ENCODE measurements at regions not wholly inside any gene's neighbourhood (a gene's known extent, or its start where the extent isn't known, plus 50 kb on each side); places are given as distances from the start of the nearest gene placed in this dataset.
"Not testable (repeated sequence)": the region's sequence is repeated elsewhere in the genome, so short reads cannot be mapped to it uniquely, and the experiment has no call there.

DNA sequence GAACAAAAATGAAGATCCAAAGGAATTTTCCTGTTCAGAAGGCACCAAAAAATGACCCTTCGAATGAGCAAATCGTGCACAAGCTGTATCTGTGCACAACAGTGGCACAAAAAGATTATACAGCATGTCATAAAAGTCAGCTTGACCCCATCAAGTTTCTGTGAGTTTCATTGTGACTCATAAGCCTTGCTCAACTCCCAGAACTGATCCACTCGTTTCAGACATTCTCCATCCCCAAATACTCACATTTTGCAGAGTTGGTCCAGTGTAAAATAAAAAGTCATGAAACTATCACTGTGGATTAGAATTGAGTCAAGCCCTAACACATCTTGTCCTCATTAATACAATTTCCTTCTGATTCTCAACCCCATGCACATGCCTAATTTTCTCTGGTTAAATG, 174.7 kb upstream of the PKN2 start:
- ATAC-seq: no peak

DNA sequence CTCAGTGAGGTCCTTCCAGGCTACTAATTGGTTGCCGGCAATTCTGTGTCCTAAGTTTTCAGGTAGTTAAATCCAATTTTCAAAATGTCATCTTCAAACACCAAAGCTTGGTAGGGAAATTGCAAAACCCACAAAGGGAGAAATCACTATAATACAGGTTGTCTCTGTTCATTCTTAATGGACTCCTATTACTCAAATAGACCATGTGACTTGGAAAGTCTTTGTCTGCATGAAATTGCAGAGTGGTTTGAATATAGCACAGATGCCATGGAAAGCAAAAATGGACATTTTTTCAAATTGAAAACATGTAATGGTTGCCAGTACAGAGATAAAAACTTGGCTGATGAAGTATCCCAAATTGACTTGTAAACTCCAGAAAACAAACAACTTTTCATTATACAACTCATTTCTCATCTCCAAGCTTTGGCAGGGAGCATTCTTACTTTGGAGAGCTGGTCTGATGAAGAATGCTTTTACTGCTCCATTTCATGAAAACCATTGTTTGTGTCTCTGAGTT, 169.5 kb upstream of the PKN2 start:
- ATAC-seq: no peak

DNA sequence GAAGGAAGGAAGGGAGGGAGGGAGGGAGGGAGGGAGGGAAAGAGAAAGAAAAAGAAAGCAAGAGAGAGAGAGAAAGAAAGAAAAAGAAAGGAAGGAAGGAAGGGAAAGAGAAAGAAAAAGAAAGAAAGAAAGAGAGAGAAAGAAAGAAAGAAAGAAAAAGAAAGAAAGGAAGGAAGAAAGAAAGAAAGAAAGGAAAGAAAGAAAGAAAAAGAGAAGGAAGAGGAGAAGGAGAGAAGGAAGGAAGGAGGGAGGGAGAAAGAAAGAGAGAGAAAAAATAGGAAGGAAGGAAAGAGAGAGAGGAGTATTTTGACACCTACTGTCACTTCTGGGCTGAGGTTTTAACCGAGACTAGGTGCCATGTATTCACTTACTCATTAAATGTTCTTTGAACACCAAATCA, 166.6 kb upstream of the PKN2 start:
- ATAC-seq: not testable (repeated sequence)

DNA sequence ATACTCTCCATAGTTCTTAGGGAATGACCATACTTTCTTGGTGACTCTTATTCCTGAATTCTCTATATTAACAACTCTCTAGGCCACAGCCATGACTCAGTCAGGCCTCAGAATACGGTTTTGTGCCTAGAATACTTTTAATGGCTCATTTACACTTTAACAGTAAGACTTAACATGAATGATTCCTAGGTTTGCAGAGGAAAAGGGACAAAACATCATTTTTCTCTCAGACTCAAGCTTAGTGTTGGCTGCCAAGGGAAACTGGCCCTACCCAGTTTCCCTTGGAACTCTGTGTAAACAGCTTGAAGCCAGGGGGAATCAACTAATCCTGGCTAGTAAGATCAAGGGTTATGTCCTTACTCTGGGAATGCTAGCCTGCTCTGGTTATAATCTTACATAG, 164.9 kb upstream of the PKN2 start:
- ATAC-seq: no peak

GRCh38 chr1:88523854-88524528, 160.1 kb upstream of the PKN2 start:
- no peak for ATAC-seq

- ATAC-seq: no peak
Observed at GRCh38 chr1:88526456-88526855, 157.6 kb upstream of the PKN2 start.

- no peak for ATAC-seq
Observed at GRCh38 chr1:88528792-88529191, 155.3 kb upstream of the PKN2 start.

GRCh38 chr1:88529581-88529980, 154.5 kb upstream of the PKN2 start:
- no peak for ATAC-seq

- no peak for ATAC-seq
Observed at GRCh38 chr1:88530246-88530645, 153.8 kb upstream of the PKN2 start.

GRCh38 chr1:88537787-88538186, 146.3 kb upstream of the PKN2 start:
- no peak for ATAC-seq

DNA sequence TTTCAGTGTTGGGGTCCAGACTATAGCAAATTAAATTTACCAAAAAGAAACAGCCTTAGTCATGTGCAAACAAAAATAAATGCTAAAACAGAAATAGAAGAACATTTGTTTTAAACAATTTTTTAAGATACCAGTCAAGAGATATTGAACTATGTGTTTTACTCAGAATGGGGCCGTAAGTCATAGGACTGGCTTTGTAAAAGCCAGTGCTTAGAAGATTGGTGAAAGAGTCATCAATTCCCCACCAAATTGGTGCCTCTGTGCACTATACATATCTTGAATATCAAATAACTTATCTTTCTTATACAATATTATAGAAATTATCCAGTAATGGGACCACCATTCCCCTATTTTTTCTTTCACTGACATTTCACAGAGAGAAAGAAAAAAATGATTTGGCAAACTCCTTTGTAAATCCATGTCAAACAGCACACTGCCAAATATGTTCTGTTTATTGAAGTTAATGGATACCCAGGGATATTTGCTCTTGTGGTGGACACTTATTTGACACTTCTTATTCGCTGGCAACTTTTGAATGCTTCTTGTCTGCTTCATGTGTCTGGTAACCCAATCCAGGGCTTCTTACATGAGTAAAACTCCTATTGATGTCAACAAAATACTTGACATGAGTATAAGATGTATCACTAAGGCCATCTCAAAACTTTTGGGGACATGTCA, 145.7 kb upstream of the PKN2 start:
- ATAC-seq: no peak

DNA sequence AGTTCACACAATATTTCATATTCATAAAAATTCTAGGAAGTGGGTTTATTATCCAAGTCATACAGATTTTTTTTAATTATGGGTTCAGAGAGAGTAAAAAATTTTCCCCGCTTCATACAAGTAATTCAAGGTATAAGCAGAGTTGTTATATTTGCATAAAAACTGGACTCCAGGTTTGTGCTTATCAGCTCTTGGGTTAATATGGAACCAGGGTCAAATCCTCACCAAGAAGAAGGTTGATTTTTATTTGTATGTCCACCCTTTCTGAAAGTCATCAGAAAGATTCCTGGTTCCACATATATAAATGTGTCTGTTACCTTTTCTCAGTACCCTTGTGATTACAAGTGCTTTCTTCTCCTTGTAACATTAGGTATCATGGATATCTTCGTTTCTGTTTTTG, 143.8 kb upstream of the PKN2 start:
- ATAC-seq: no peak

- no peak for ATAC-seq
Observed at GRCh38 chr1:88541596-88541995, 142.5 kb upstream of the PKN2 start.

DNA sequence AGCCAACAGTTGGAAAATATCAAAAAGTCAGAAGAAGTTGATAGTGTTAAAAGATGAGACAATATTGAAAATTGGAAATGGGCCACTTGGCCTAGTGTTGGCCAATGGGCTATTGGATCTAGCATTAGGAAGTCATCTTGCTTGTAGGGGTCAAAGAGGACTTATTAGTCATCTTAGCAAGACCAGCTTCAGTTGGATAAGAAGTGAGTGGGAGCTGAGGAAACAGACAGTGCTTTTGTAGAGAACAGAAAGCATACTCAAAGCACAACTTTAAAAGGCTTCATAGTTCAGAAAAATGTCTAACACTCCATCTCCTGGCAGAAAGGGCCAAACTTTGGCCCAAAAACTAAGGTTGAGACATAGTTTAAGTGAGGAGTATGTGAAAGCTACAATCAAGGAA, 139.9 kb upstream of the PKN2 start:
- no peak for ATAC-seq

GRCh38 chr1:88549536-88549935, 134.5 kb upstream of the PKN2 start:
- no peak for ATAC-seq

DNA sequence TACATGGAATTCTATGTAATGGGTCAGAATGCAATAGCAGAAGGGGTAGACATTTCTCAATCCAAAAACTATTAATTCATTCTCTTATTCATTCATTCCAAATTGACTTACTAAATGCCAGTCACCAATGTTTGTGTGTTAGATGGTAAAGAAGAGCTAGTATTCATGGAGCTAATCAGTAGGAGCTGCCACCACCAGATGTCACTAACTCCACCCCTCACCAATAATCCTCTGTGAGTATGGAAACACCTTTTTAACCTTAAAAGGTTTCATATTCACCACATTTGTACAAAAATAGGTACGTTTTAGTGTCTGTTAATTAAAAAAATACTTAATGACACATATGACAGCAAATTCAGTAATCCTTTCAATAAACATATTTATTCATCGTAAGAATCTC, 131.8 kb upstream of the PKN2 start:
- no peak for ATAC-seq

DNA sequence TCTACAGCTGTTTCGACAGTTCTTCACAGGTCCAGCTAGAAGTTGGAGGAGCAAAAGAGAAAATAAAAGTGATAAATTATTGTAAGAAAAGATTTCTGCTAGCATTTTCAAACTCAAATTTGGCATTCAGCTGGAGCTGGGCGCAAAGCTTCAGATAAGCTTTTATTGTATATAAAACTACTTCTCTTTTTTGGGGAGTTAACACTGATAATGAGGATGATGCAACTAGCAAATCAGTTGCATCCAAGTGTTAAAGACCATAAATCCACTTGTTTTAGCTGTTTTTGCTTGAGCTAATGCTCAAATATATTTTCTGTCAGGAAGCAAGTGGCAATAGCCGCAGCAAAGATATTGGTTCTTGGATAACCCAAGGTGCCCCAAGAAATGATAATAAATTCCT, 127.1 kb upstream of the PKN2 start:
- no peak for ATAC-seq

DNA sequence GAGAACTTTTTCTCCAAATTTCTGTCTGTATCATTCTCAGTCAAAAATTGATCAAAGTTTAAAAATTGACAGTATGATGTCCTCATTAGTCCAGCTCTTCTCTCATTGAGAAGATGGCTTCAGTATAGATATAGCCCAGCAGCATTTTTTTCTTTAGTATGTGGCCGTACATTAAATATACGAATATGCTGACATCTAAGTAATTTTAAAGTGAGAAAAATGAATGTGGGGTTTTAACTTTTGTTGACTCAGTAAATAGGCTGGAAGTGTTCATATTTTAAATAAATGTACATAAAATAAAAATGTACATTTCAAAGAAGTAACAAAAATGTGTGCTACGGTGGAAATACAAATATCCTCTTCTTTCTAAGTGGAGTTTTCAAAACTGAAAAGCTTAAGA, 123.5 kb upstream of the PKN2 start:
- no peak for ATAC-seq

DNA sequence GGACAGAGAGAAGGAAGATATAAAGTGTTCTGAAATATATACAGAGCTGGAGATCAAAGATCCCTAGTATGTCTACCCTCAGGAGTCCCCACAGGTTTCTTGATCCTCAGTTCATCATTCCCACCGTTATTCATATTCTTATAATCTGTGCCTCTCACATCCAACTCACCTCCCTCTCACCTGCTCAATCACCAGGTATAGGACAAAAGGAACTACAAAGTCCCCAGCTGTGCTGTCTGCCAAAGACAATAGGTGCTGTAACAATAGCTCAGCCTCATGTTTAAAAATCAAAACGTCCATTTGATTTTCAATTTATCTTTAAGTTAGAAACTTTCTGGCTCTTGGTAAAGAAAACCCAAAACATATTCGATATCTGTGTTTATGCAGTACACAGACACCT, 121.1 kb upstream of the PKN2 start:
- ATAC-seq: no peak

GRCh38 chr1:88566615-88567387, 117.3 kb upstream of the PKN2 start:
- ATAC-seq: no peak

- no peak for ATAC-seq
Observed at GRCh38 chr1:88571506-88571905, 112.6 kb upstream of the PKN2 start.

DNA sequence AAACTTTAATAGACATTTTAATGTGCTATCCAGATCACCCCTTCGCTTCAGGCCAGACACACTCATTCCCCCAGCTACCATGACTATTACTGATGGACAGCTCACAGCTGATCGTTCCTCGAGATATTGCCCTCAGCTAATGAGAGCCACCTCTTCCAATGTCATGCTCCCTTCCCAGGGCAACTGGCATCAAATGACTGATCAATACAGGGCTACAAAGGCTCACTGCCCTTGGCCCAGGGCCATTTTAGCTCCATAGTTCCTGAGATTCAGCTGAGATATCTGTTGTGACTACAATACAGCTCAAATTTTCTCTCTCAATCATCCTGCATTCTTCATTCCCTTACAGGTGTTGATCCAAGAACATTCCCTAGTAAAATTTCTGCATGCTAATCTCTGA, 104.5 kb upstream of the PKN2 start:
- no peak for ATAC-seq

DNA sequence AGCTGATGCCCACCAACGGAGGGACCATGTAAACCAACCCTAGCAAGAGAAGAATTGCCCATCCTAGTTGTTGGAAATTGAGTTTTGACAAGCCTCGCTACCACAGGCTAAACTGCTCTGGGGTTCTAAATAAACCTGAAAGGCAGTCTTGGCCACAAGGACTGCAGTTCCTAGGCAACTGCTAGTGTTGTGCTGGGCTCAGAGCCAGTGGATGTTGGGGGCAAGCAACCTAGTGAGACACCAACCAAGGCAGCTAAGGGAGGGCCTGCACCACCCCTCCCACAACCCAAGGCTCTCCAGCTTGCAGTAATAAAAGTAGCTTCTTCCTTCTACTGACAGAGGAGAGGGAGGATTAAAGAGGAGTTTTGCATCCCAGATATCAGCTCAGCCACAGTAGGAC, 102.4 kb upstream of the PKN2 start:
- no peak for ATAC-seq

GRCh38 chr1:88593358-88593757, 90.7 kb upstream of the PKN2 start:
- ATAC-seq: no peak
